ENCODE measurements at regions not wholly inside any gene's neighbourhood (a gene's known extent, or its start where the extent isn't known, plus 50 kb on each side); places are given as distances from the start of the nearest gene placed in this dataset.

DNA sequence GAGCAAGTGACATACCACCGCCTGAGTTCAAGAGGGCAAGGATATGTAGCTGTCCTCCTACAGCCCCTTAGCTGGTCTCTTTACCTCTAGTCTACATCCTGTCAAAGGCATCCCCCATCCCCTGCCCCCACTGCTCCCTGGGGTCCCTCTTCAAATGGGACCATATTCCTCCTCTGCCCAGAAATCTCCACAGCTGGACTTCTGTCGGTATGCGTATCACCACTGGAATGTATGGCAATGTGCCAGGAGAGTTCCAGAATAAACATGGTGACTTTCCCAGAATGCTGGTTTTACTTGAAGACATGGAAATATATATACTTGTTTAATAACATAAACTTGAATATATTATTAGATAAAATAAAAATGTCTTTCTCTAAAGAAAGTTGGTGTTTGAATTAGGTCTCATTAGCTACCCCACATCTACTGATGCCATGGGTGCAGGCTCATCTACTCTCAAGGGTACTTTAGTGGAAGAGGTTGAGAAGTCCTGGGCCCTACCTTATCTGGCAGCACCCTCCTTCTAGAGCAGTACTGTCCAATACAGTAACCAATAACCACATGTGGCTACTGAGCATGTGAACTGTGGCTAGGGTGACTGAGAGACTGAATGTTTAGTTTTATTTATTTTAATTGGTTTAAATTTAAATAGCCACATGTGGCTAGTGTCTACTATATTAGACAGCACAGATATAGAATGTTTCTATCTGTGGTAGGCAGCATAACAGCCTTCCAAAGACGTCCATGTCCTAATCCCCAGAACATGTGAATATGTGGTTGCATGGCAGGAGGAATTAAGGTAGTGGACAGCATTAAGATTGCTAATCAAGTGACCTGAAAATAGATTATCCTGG is 181.7 kb upstream of the SLC30A5 start:
- DNase-seq: no peak

- no peak for DNase-seq
Observed at GRCh38 chr5:68915079-68915478, 178.7 kb upstream of the SLC30A5 start.

- no peak for DNase-seq
Observed at GRCh38 chr5:68918306-68918705, 175.5 kb upstream of the SLC30A5 start.

GRCh38 chr5:68919988-68920490 is 173.8 kb upstream of the SLC30A5 start:
- no peak for DNase-seq

DNA sequence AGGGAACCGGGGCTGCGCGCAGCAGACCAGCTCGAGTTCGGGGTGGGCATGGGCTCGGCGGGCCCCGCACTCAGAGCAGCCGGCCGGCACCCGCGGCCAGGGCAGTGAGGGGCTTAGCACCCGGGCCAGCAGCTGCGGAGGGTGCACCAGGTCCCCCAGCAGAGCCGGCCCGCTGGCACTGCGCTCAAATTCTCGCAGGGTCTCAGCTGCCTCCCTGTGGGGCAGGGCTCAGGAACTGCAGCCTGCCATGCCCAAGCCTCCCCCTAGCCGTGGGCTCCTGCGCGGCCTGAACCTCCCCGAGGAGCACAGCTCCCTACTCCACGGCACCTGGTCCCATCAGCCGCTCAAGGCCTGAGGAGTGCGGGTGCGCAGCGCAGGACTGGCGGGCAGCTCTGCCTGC is 172.9 kb upstream of the SLC30A5 start:
- no peak for DNase-seq

- DNase-seq: no peak
Observed at GRCh38 chr5:68922172-68922987, 171.4 kb upstream of the SLC30A5 start.

DNA sequence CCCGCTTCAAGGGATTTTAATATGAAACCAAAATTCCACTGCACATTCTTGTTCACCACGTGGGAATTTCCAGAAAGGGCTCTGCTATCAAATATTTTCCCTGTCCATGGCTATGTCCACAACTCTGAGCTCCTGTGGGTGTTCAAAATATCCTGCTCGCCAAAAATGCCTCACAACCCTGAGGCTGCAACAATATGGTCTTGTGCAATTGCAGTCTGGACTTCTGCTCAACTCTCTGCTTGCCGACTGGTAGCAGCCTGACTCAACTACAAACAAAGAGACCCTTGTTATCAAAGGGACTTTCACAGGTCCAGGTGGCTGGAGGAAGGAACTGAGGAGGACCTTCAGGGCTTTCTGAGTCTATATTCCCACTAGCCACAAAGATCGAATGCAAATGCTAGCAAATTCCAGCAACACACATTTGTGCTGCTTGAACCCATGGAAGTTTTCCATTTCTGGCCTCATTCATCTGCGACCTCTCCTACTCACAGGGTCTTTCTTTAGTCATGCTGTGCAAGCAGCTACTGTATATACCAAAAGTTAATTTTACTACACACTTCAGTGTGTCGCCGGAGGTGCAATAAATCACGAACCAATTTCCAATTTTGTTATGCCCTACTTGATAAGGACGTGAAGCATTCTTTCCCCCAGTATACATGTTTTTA is 169.2 kb upstream of the SLC30A5 start:
- DNase-seq: no peak

DNA sequence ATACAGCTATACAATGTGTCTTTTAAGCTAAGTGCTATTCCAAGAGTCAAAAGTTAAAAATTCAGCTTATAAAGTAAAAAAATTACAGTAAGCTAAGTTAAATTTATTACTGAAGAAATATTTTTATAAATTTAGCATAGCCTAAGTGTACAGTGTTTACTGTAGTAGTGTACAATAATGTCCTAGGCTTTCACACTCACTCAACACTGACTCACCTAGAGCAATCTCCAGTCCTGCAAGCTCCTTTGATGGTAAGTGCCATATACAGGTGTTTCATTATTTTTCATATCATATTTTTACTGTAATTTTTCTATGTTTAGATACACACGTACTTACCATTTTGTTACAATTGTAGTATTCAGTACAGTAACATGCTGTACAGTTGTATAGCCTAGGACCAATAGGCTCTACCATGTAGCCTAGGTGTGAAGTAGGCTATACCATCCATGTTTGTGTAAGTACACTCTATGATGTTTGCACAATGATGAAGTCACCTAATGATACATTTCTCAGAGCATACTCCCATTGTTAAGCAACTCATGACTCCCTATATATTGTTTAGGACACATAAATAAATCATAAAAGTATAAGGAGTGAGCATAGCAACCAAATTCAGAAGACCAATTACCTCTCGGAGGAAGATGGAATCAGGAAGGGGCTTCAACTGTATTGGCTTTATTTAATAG is 165.1 kb upstream of the SLC30A5 start:
- no peak for DNase-seq

DNA sequence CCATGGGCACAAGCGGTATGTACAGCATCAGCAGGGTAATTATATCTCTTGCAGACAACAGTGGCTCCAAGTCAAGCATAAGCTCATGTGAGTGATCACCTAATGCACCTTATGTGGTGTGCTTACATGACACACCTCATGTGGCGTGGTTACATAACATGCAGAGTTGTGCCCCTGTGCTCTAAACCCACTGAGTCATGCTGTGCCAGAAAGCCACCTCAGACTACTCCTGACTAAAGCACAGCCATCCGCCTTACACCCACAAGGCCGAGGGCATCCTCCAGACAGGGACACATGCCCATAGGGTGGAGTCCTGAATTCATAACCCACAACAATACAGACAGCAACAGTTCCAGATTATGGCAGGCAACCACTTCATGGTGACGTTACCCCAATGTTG is 163.7 kb upstream of the SLC30A5 start:
- DNase-seq: no peak

- DNase-seq: no peak
Observed at GRCh38 chr5:68932830-68933434, 160.9 kb upstream of the SLC30A5 start.

- DNase-seq: no peak
Observed at GRCh38 chr5:68942169-68942568, 151.6 kb upstream of the SLC30A5 start.

DNA sequence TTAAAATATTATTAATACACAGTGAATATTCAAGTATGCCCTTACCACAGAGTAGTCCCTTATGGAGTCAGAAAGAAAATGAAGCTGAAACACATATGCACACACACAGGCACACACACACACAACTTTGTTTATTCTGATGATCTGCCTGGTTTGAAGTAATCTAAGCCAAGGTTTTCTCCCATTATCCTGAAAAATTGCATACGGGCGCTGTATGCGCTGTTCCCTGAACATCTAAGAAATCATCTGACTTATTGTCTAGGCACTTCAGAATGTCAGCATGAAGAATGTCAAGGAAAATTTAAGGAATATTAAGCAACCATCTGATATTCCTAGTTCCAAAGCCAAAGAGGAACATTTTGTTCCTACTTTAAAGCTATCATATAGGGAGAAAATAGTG is 147.1 kb upstream of the SLC30A5 start:
- DNase-seq: no peak

DNA sequence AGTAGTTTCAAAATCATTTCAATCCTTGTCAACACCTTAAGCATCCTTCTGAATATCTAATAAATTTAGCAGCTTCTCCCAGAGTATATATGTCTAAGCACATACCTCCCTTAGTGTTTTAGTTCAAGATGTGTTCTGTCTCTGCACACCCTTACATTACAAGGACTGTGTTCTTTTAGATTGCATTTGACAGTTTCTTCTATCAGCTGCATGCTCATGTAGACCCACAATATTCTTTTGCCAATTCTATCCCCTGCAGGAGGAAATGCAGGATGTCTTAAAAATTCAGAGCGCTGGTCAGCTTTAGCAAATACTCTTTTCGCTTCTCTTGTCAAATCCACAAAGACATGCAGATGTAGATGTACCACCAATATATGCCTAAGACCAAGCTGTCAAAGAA is 145.8 kb upstream of the SLC30A5 start:
- DNase-seq: no peak

- DNase-seq: no peak
Observed at GRCh38 chr5:68949256-68949655, 144.6 kb upstream of the SLC30A5 start.

DNA sequence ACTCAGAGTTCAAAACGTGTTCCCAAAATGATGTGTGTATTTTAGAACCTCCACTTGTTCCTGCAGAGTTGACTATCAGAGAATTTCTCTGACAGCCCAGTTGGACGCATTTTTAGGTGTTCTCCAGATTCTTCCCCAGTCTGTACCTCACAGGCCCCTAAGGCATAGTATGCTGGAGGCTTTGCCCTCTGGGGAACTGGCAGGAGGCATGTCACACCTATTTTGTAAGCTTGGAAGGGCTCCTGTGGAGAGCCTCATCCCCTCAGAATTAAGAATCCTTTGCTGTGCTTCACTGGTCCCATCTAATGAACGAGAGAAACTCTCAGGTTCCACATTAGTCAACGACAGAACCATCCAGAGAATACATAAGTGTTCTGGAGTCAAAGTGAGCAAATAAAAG is 144.1 kb upstream of the SLC30A5 start:
- DNase-seq: no peak

GRCh38 chr5:68950125-68950524 is 143.7 kb upstream of the SLC30A5 start:
- no peak for DNase-seq

GRCh38 chr5:68950930-68951329 is 142.9 kb upstream of the SLC30A5 start:
- no peak for DNase-seq

DNA sequence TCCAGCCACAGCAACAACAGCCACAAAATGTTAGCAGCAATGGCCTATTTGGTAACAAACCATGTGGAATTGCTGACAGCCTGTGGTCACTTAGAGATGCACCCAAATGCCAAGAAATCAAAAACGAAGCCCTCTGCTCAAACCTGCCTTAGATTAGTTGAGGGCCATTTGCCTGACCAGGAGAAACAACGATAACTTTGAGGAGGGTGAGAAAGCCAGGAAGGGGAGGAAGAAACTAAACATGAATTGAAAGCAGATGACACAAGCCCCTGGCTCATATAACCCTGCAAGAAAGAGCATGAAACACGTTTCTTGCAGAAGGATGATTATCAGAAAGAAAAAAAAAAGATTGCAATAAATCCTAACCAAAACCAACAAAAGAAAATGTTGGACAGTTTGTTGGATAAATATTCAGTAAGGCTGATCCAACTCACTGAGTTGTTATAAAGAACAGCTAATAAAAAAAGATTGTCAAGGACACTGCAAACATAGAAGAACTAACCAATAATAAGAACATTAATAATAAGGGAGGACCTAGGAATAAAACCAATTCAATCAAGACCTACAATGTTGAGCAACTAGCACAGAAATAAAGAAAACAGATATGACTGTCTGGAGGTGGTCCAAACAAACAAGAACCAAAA is 140.5 kb upstream of the SLC30A5 start:
- no peak for DNase-seq

DNA sequence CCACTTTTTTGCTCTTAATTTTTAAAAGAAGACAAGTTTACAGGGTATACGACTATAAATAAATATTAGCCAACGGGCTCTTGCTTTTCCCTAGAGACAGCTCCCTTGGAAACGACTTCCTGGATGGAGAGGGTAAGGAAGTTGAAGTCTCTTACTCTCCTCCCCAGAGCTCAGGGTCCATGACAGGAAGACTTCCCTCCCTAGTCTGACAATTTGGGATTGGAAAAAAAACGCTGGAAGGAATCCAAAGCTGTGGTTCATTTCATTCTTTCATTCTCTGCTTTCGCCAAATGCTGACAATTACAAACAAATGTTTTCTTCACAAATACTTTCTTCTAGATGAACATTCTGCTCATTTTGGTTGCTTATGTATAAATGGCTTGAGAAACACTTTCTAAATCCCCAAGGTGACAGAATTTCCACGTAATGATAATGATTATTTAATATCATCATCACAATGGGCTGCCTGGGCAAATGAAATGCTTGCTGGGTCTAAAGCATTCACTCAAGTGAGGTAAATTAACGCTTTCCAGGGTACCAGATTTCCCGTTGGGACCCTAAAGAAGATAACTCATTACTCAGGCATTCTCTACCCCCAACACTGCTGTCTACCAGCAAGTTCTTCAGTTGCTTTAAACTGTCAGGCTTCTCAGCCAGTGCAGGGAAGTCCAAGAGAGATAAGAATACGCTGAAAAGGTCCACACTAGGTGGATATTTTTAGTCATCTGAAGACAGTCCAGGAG is 139.8 kb upstream of the SLC30A5 start:
- DNase-seq: no peak

GRCh38 chr5:68954618-68954910 is 139.2 kb upstream of the SLC30A5 start:
- no peak for DNase-seq

- DNase-seq: no peak
Observed at GRCh38 chr5:68957591-68957990, 136.2 kb upstream of the SLC30A5 start.
